ENCODE measurements at regions not wholly inside any gene's neighbourhood (a gene's known extent, or its start where the extent isn't known, plus 50 kb on each side); places are given as distances from the start of the nearest gene placed in this dataset.

DNA sequence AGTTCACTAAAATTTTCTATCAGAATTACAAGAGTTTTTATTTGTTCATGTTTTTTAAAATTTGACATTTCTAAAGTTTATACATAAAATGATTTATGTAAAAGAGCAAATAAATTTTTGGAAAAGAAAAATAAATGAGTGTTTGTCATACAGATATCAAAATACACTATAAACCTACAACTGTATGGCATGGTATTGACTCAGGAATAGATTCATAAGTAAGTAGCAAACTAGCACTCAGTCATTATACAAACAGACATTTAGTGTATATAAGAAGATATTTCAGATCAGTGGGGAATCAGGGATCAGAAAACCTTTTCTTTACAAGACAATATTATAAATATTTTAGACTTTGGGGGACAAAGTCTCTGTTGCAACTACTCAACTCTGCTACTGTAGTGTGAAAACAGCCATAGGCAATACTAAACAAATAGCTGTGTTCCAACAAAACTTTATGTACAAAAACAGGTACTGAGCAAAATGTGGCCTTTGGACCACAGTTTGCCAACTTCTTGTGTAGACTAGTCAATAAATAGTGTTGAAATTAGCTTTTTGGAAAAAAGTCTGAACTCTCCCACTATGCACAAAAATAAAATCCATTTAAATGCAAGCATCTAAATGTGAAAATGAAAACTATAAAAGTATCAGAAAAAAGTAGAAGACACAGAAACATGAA lies 508.8 kb upstream of the CAMK1G start:
- Histone ChIP-seq H3K4me3 (ENCODE audit: low read depth, low read length) (no peak overlapping the region), H3K4me1 (ENCODE audit: control insufficient read depth, insufficient read depth, low read length) (no peaks in the 10 kb centered on the region), H3K36me3 (ENCODE audit: control insufficient read depth, insufficient read depth, low read length) (no peaks in the 10 kb centered on the region), H3K27me3 (ENCODE audit: control insufficient read depth, insufficient read depth, low read length) (no peaks in the 10 kb centered on the region), H3K9me3 (ENCODE audit: control insufficient read depth, insufficient read depth, low read length) (no peaks in the 10 kb centered on the region), H3K27ac (ENCODE audit: low read depth, low read length) (no peak overlapping the region)
- DNase-seq (ENCODE audit: low read depth in 4 of 6, low spot score in 6 of 6) = no peak

DNA sequence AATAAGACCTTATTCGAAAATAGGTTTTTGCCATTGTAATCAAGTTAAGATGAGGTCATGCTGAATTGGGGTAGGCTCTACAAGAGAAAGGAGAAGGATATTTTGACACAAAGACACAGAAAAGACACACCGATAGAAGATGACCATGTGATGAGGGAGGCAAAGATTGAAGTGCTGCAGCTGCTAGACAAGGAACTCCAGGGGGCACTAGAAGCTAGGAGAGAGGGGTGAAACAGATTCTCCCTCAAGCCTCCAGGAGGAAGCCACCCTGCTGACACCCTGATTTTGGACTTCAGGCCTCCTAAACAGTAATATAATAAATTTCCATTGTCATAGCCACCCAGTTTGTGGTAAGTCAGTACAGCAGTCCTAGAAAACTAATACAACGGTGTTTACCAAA lies 506.8 kb upstream of the CAMK1G start:
- no peaks in the 10 kb centered on the region for H3K9me3 ChIP-seq (ENCODE audit: control insufficient read depth, insufficient read depth, low read length)
- no peaks in the 10 kb centered on the region for H3K27me3 ChIP-seq (ENCODE audit: control insufficient read depth, insufficient read depth, low read length)
- no peak for DNase-seq (ENCODE audit: low read depth in 4 of 6, low spot score in 6 of 6)
- no peak overlapping the region for H3K4me3 ChIP-seq (ENCODE audit: low read depth, low read length)
- WGBS (ENCODE audit: insufficient coverage) = 100% methylated on average over 1 of the region's 3 CpGs
- H3K36me3 ChIP-seq (ENCODE audit: control insufficient read depth, insufficient read depth, low read length) = no peaks in the 10 kb centered on the region
- H3K27ac ChIP-seq (ENCODE audit: low read depth, low read length) = no peak overlapping the region
- H3K4me1 ChIP-seq (ENCODE audit: control insufficient read depth, insufficient read depth, low read length) = no peaks in the 10 kb centered on the region

DNA sequence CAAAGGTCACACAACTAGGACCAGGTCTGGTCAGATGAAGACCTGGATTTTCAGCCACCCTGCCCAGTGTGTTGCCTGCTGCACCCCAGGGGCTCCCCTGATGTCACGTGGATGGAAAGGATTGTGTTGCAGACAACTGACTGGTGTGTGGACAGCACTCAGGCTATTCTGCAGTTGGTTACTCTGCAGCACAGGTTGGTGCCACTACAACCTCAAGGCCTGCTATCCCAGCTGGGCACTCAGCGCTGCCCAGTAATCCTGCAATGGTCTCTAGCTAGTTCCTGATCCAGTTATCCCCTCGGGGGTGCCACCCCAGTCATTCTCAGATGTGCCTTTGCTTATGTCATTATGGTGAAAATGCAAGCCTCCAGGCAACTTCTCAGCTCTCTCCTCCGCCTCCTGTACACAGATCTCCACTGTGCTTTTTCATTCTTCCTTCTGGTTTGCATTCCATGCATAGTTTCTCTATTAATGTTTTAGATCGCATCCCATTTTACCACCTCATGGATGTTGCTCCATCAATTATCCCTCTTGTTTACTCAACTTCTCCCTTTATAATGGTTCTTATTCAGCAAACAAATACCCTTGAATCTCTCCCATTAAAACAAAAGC lies 503.2 kb upstream of the CAMK1G start:
- H3K27me3 ChIP-seq (ENCODE audit: control insufficient read depth, insufficient read depth, low read length) = no peaks in the 10 kb centered on the region
- no peak overlapping the region for H3K4me3 ChIP-seq (ENCODE audit: low read depth, low read length)
- DNase-seq (ENCODE audit: low read depth in 4 of 6, low spot score in 6 of 6) = no peak
- no peaks in the 10 kb centered on the region for H3K4me1 ChIP-seq (ENCODE audit: control insufficient read depth, insufficient read depth, low read length)
- H3K27ac ChIP-seq (ENCODE audit: low read depth, low read length) = no peak overlapping the region
- no peaks in the 10 kb centered on the region for H3K36me3 ChIP-seq (ENCODE audit: control insufficient read depth, insufficient read depth, low read length)
- no peaks in the 10 kb centered on the region for H3K9me3 ChIP-seq (ENCODE audit: control insufficient read depth, insufficient read depth, low read length)
- 83% methylated on average over 3 of the region's 5 CpGs for WGBS (ENCODE audit: insufficient coverage)

DNA sequence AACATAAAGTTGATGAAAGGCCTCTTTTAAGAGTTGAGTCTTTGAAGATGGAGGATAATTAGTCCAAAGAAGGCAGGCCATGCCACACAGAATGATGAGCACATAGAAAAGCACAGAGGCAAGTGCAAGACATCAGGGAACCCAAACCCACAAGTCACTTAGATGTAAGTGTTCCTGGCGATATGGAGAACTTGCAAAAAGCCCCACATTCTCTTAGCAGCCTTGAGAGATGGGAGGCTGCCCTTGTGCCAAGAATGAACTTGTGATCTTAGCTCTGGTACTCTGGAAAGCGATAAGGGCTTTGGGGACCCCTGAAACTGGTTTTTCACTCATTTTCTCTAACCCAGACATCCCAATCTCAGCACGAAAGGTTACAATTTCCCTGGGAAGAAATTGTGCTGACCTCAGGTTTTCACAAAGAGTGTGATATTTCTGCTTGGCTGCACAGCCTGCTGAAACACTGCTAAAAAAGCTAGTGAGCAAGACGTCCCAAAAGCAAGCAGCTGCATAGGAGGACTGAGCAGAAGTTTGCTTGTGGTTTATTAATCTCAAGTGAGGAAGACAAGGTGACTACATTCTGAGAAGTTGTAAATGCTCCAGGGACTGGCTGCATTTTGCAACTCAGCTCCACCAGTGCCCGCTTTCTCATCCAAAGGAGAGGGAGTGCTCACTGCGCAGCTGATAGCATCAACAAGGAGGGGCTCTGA lies 496.9 kb upstream of the CAMK1G start:
- no peaks in the 10 kb centered on the region for H3K36me3 ChIP-seq (ENCODE audit: control insufficient read depth, insufficient read depth, low read length)

DNA sequence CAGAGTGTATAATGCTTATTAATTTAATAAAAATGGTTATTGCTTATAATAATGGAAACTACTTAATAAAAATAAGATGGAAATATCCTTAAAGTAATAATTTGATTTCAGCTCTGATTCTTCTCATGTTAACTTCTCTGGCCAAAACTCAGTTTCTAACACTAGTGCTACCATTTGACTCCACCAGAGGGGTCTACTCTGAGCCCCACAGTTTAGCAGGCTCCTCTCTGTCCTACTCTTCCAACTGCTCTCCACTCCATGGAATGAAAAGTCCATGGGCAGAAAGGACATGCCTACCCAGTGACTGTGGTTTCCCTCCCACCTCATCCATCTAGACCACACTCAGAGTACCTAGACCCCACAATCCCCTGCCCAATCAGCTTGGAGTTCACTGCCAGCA lies 489.1 kb upstream of the CAMK1G start:
- H3K4me3 ChIP-seq (ENCODE audit: low read depth, low read length) = no peak overlapping the region
- H3K9me3 ChIP-seq (ENCODE audit: control insufficient read depth, insufficient read depth, low read length) = no peaks in the 10 kb centered on the region
- H3K27me3 ChIP-seq (ENCODE audit: control insufficient read depth, insufficient read depth, low read length) = no peaks in the 10 kb centered on the region
- no peak overlapping the region for H3K27ac ChIP-seq (ENCODE audit: low read depth, low read length)
- H3K36me3 ChIP-seq (ENCODE audit: control insufficient read depth, insufficient read depth, low read length) = no peaks in the 10 kb centered on the region
- H3K4me1 ChIP-seq (ENCODE audit: control insufficient read depth, insufficient read depth, low read length) = no peaks in the 10 kb centered on the region
- DNase-seq (ENCODE audit: low read depth in 4 of 6, low spot score in 6 of 6) = no peak

More for the DNA sequence above, 496.9 kb upstream of the CAMK1G start:
- Histone ChIP-seq H3K4me3 (ENCODE audit: low read depth, low read length) (no peak overlapping the region), H3K27me3 (ENCODE audit: control insufficient read depth, insufficient read depth, low read length) (no peaks in the 10 kb centered on the region), H3K9me3 (ENCODE audit: control insufficient read depth, insufficient read depth, low read length) (no peaks in the 10 kb centered on the region), H3K4me1 (ENCODE audit: control insufficient read depth, insufficient read depth, low read length) (no peaks in the 10 kb centered on the region), H3K27ac (ENCODE audit: low read depth, low read length) (no peak overlapping the region)
- DNase-seq (ENCODE audit: low read depth in 4 of 6, low spot score in 6 of 6) = peak in 1 of 6 donors; percentile 46
- WGBS (ENCODE audit: insufficient coverage) = 59% methylated on average over 4 of the region's 6 CpGs

DNA sequence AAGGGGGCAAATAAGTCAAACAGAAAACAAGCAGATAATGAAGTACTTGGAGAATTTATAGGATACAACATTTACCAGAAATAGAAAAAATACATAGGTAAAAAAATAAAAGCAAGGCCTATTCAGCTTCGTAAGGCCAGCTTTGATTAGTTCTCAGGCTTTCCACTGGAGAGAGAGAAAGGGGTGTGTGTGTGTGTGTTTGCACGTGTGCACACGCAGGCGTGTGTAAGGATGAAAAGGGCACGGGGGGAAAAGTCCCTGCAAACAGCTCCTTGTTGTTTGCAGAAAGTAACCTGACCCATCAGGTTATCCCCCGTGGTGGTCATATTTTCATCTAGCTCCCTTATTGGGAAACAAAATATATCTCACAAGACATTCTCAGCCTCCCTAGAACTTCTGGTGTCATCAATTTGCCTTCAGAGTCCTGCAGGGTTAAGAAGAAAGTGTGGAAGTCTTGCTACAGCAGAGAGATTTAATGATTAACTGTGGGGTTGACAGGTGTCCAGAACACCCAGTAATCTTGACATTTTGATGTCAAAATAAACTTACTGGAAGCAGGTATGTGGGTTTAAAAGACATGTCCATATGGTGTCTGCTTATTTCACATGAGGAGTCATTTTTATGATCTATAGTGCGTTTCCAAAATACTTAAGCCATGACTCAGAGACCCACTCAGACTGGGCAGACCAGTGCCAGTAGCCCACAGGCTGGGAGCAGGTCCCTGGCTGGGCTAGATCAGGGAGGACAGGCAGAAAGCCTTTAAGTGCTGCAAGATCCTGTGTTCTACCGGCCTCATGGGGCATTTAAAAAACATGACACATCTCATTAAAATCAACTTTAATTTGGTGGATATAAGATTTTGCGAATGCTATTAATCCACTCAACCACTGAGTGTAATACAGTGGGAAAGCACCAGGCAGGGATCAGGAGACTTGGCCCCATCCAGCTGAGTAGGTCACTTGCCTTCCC lies 487.6 kb upstream of the CAMK1G start:
- Histone ChIP-seq H3K36me3 (ENCODE audit: control insufficient read depth, insufficient read depth, low read length) (no peaks in the 10 kb centered on the region), H3K27ac (ENCODE audit: low read depth, low read length) (no peak overlapping the region), H3K27me3 (ENCODE audit: control insufficient read depth, insufficient read depth, low read length) (no peaks in the 10 kb centered on the region), H3K4me3 (ENCODE audit: low read depth, low read length) (no peak overlapping the region), H3K4me1 (ENCODE audit: control insufficient read depth, insufficient read depth, low read length) (peaks cover 3% of the 10 kb centered on the region), H3K9me3 (ENCODE audit: control insufficient read depth, insufficient read depth, low read length) (no peaks in the 10 kb centered on the region)
- no peak for DNase-seq (ENCODE audit: low read depth in 4 of 6, low spot score in 6 of 6)
- 95% methylated on average over 2 of the region's 9 CpGs for WGBS (ENCODE audit: insufficient coverage)

DNA sequence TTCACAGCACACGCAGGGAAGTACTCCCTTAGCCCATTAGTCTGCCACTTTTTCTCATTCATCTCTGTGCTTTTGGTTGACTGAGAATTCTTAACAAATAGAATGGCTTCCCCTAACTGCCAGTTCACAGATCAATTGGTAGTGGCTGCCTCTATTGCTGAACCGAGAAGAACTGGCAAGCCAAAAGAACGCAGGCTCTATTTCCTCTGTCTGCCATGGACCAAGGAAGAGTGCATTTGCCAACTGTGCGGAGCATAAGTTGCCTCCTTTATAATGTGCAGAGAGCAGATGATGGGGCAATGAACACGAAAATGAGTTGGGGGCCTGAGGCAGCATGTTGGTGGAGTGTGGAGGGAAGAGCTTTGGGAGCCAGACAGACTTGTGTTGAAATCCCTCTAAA lies 483.1 kb upstream of the CAMK1G start:
- H3K9me3 ChIP-seq (ENCODE audit: control insufficient read depth, insufficient read depth, low read length) = no peaks in the 10 kb centered on the region
- peak in 2 of 6 donors; percentile 59 to 74 for DNase-seq (ENCODE audit: low read depth in 4 of 6, low spot score in 6 of 6)
- peaks cover 3% of the 10 kb centered on the region for H3K4me1 ChIP-seq (ENCODE audit: control insufficient read depth, insufficient read depth, low read length)
- no peaks in the 10 kb centered on the region for H3K36me3 ChIP-seq (ENCODE audit: control insufficient read depth, insufficient read depth, low read length)
- no peak overlapping the region for H3K4me3 ChIP-seq (ENCODE audit: low read depth, low read length)
- H3K27ac ChIP-seq (ENCODE audit: low read depth, low read length) = no peak overlapping the region
- H3K27me3 ChIP-seq (ENCODE audit: control insufficient read depth, insufficient read depth, low read length) = no peaks in the 10 kb centered on the region
- WGBS (ENCODE audit: insufficient coverage) = 51% methylated on average over 3 of the region's 5 CpGs

DNA sequence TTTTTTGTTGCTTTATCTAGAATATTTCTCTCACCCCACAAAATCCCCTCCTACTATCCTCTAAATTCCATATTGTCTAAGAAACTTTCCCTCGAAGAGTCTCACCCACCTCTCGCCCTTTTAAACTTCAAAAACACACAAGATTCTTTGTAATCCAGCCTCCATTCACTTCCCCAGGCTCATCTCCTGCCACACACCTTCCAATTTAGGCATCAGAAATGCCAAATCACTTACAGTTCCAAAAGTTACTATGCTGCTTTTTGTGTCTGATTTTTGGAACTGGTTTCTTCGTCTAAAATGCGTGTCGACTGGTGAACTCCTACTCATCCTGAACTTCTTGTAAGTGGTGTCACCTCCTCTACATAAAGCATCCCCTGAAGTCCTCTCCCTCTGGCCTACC lies 482.4 kb upstream of the CAMK1G start:
- WGBS (ENCODE audit: insufficient coverage) = 100% methylated on average over 2 of the region's 5 CpGs
- Histone ChIP-seq H3K27me3 (ENCODE audit: control insufficient read depth, insufficient read depth, low read length) (no peaks in the 10 kb centered on the region), H3K9me3 (ENCODE audit: control insufficient read depth, insufficient read depth, low read length) (no peaks in the 10 kb centered on the region), H3K36me3 (ENCODE audit: control insufficient read depth, insufficient read depth, low read length) (no peaks in the 10 kb centered on the region), H3K4me1 (ENCODE audit: control insufficient read depth, insufficient read depth, low read length) (peaks cover 8% of the 10 kb centered on the region), H3K27ac (ENCODE audit: low read depth, low read length) (no peak overlapping the region), H3K4me3 (ENCODE audit: low read depth, low read length) (no peak overlapping the region)
- DNase-seq (ENCODE audit: low read depth in 4 of 6, low spot score in 6 of 6) = no peak

DNA sequence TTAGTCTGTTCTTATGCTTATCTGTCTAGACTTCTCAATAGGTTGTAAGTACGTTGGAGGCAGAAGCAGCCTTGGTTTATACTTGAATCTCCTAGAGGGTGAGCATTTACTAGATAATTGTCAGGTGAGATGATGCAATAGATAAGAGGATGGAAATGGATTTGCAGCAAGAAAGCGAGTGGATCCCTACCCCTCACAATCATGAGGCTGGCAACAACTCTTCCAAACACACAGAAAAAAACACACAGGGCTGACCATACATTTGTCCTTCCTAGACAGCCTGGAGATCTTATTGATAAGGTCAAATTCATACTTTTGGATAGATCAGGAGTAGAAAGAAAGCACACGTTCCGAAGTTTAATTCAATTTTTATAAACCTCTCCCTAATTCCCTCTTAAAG lies 481.4 kb upstream of the CAMK1G start:
- Histone ChIP-seq H3K27me3 (ENCODE audit: control insufficient read depth, insufficient read depth, low read length) (no peaks in the 10 kb centered on the region), H3K4me3 (ENCODE audit: low read depth, low read length) (no peak overlapping the region), H3K4me1 (ENCODE audit: control insufficient read depth, insufficient read depth, low read length) (peaks cover 18% of the 10 kb centered on the region), H3K36me3 (ENCODE audit: control insufficient read depth, insufficient read depth, low read length) (no peaks in the 10 kb centered on the region), H3K9me3 (ENCODE audit: control insufficient read depth, insufficient read depth, low read length) (no peaks in the 10 kb centered on the region), H3K27ac (ENCODE audit: low read depth, low read length) (no peak overlapping the region)
- no peak for DNase-seq (ENCODE audit: low read depth in 4 of 6, low spot score in 6 of 6)
- WGBS (ENCODE audit: insufficient coverage) = no CpG with 5 or more reads among the region's 4 CpGs
